GM12892 (cell line): ENCODE measurements at regions not wholly inside any gene's neighbourhood (a gene's known extent, or its start where the extent isn't known, plus 50 kb on each side); places are given as distances from the start of the nearest gene placed in this dataset.

Experiments
- POLR2A ChIP-seq: IDR thresholded peaks from 2 replicates; pipeline ENCODE4 v1.6.1; 2011; ENCODE audit warnings: low read depth, low read length, control low read depth
- POLR2AphosphoS5 ChIP-seq: IDR thresholded peaks from 2 replicates; pipeline ENCODE4 v1.6.1; 2011; ENCODE audit warnings: low read depth, low read length, control low read depth
- TAF1 ChIP-seq: IDR thresholded peaks from 2 replicates; pipeline ENCODE4 v1.6.1; 2011; ENCODE audit warnings: low read depth, mild to moderate bottlenecking, control low read depth, low read length, borderline replicate concordance

- TF ChIP-seq POLR2AphosphoS5, result no peak
- no peak for TF ChIP-seq TAF1
- no peak for TF ChIP-seq POLR2A
Measured at GRCh38 chr11:70610566-70611565, 212.5 kb downstream of the CTTN start.
